HepG2 (cell line): ENCODE measurements at regions not wholly inside any gene's neighbourhood (a gene's known extent, or its start where the extent isn't known, plus 50 kb on each side); places are given as distances from the start of the nearest gene placed in this dataset.

Experiments used
- ATAC-seq: fragments of 200-7000 bp; cut with Tn5 transposase; 3 replicates; pipeline ENCODE4 v1.9.1; 2020; ENCODE audit warnings: mild to moderate bottlenecking, moderate library complexity
- BruUV-seq: library from RNA; stranded (reverse); fragments of 400-500 nt; replicated peaks from 2 replicates; lab custom pipeline; 2021; lab: Mats Ljungman, UMichigan
- CTCF ChIA-PET: fragments of 300-600 bp; formaldehyde crosslinking; extraction: SDS; loops from one replicate; lab custom pipeline; 2021; ENCODE audit warnings: low total read pairs, inconsistent platforms, low intra/inter-chr PET ratio; lab: Yijun Ruan, JAX
- POLR2A ChIA-PET: fragments of 350-600 bp; sonication (Branson Sonifier 250); formaldehyde crosslinking; loops from one replicate; lab custom pipeline; 2020; ENCODE audit warnings: antibody characterized with exemption, inconsistent platforms; lab: Yijun Ruan, JAX
- DNase-seq: peaks from one replicate; pipeline ENCODE4 v3.0.0-alpha.2; 2015; ENCODE audit warnings: low spot score
- FAIRE-seq: peaks from 3 replicates; lab custom pipeline; 2011; peaks lifted over from hg19 to GRCh38; lab: Jason Lieb, UNC
- H2AFZ ChIP-seq: one replicate; pipeline ENCODE4 v1.6.1; 2011; ENCODE audit warnings: low read length, inconsistent platforms
- H3K27ac ChIP-seq: fragments of 300-600 bp; 3 replicates; pipeline ENCODE4 v1.8.0; 2011; ENCODE audit warnings: mixed run types, mild to moderate bottlenecking, mixed read lengths, low read length, inconsistent platforms; ENCODE audit not compliant: insufficient read depth; ENCODE audit errors: extremely low read length
- H3K27me3 ChIP-seq, 2 experiments: fragments of 200-600 bp in 1 of 2; 2 replicates in 1 of 2; 3 replicates in 1 of 2; pipeline versions ENCODE4 v1.6.0 to v1.8.0; 2011; ENCODE audit warnings: low read length in 2 of 2, mild to moderate bottlenecking in 2 of 2, moderate library complexity in 2 of 2, inconsistent platforms in 1 of 2; ENCODE audit not compliant: insufficient read depth in 2 of 2, control insufficient read depth in 1 of 2
- H3K36me3 ChIP-seq, 2 experiments: fragments of 200-600 bp in 1 of 2; replicated peaks in 1 of 2; 2 replicates in 1 of 2; 3 replicates in 1 of 2; pipeline versions ENCODE4 v1.5.1 to v1.8.0; 2011; ENCODE audit warnings: low read length in 2 of 2, inconsistent platforms in 1 of 2; ENCODE audit not compliant: insufficient read depth in 2 of 2, control insufficient read depth in 1 of 2
- H3K4me1 ChIP-seq: 2 replicates; pipeline ENCODE4 v1.5.1; 2012; ENCODE audit warnings: low read length, inconsistent platforms; ENCODE audit not compliant: insufficient read depth
- H3K4me2 ChIP-seq: 2 replicates; pipeline ENCODE4 v1.6.0; 2011; ENCODE audit warnings: low read depth, low read length, inconsistent platforms
- H3K4me3 ChIP-seq, 3 experiments: fragments of 200-600 bp in 1 of 3; sonication (generic), shearing (Covaris generic) in 1 of 3; replicated peaks in 1 of 3; 2 replicates each; pipeline ENCODE4 v1.5.1; 2011 to 2016; ENCODE audit warnings: low read length in 3 of 3, inconsistent platforms in 2 of 3, low read depth in 2 of 3, mild to moderate bottlenecking in 2 of 3, control low read depth in 1 of 3, mixed read lengths in 1 of 3; ENCODE audit not compliant: insufficient read depth in 1 of 3
- H3K79me2 ChIP-seq: one replicate; pipeline ENCODE4 v1.6.1; 2011; ENCODE audit warnings: low read length, inconsistent platforms; ENCODE audit not compliant: insufficient read depth
- H3K9ac ChIP-seq: 2 replicates; pipeline ENCODE4 v1.6.0; 2011; ENCODE audit warnings: mild to moderate bottlenecking, low read depth, low read length, inconsistent platforms; ENCODE audit not compliant: insufficient read depth
- H3K9me3 ChIP-seq: 2 replicates; pipeline ENCODE4 v1.5.1; 2012; ENCODE audit warnings: mild to moderate bottlenecking, low read length
- H4K20me1 ChIP-seq: 2 replicates; pipeline ENCODE4 v1.6.0; 2011; ENCODE audit warnings: inconsistent platforms, mild to moderate bottlenecking, low read length, moderate library complexity; ENCODE audit not compliant: insufficient read depth
- ADNP ChIP-seq: sonication (generic); formaldehyde crosslinking; IDR thresholded peaks from 2 replicates; pipeline ENCODE4 v1.4.0; 2020; ENCODE audit warnings: missing genetic modification reagents
- CBX5 ChIP-seq: sonication (generic); formaldehyde crosslinking; IDR thresholded peaks from 2 replicates; pipeline ENCODE4 v1.4.0; 2020; ENCODE audit warnings: missing genetic modification reagents, borderline replicate concordance
- KDM1A ChIP-seq: IDR thresholded peaks from 2 replicates; pipeline ENCODE4 v1.6.1; 2016; ENCODE audit warnings: missing compliant biosample characterization
- KDM5B ChIP-seq: sonication (generic); formaldehyde crosslinking; IDR thresholded peaks from 2 replicates; pipeline ENCODE4 v1.4.0; 2020; ENCODE audit warnings: missing genetic modification reagents, mild to moderate bottlenecking, borderline replicate concordance
- RXRB ChIP-seq: IDR thresholded peaks from 2 replicates; pipeline ENCODE4 v1.6.1; 2016; ENCODE audit warnings: borderline replicate concordance, missing genetic modification reagents, missing compliant biosample characterization
- ZNF501 ChIP-seq: sonication (generic); formaldehyde crosslinking; IDR thresholded peaks from 2 replicates; pipeline ENCODE4 v1.5.1; 2020; ENCODE audit warnings: mild to moderate bottlenecking, moderate library complexity, missing genetic modification reagents
- WGBS: methylation state at CpG from one replicate; pipeline ENCODE4 v1.1.6; 2017; ENCODE audit warnings: low lambda C conversion rate; 5-methylcytosine and 5-hydroxymethylcytosine counted together
- in situ Hi-C: cut with HindIII; loops from 2 replicates; pipeline ENCODE4 v1.10.0; 2017; ENCODE audit warnings: low pct_unique_long_range_greater_than_20kb; ENCODE audit not compliant: extremely low pct_ligation_motif_present
- intact Hi-C: fragments of 100-400 bp; cut with micrococcal nuclease; formaldehyde crosslinking; loops from one replicate; pipeline ENCODE4 v1.10.0; 2022; ENCODE audit not compliant: unreplicated experiment
- TF ChIP-seq, protein P1 (sequence below): fragments of 450-650 bp; IDR thresholded peaks from 2 replicates; pipeline ENCODE4 v1.6.1; 2016
- TF ChIP-seq, protein P2 (sequence below): sonication (generic); formaldehyde crosslinking; IDR thresholded peaks from 2 replicates; pipeline ENCODE4 v1.4.0; 2020; ENCODE audit warnings: low read depth, mild to moderate bottlenecking, missing genetic modification reagents
- TF ChIP-seq, protein P3 (sequence below): sonication (generic); formaldehyde crosslinking; IDR thresholded peaks from 2 replicates; pipeline ENCODE4 v1.4.0; 2020; ENCODE audit warnings: mild to moderate bottlenecking, missing genetic modification reagents

DNA sequence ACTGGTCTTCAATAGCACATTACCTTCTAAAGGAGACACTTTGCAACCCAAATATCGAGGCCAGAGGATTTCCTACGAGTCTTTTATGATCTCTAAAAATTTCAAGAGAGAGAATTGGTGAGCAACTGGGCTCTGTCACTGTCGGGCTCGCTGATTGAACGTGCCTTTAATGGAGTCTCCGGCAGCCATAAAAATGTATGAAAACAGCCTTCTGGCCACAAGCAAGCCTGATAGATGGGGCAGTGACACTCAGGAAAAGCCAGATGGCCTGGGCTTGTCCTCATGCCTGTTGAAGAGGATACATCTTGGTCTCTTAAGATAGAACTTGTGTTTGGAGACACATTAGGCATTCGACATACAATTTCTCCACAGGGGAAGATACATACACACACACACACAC, 419.5 kb upstream of the PROK2 start:
- 62% methylated on average over 7 of the region's 7 CpGs for WGBS
- H3K27me3 ChIP-seq, result no peaks in the 10 kb centered on the region
- no TSS peak for BruUV-seq

DNA sequence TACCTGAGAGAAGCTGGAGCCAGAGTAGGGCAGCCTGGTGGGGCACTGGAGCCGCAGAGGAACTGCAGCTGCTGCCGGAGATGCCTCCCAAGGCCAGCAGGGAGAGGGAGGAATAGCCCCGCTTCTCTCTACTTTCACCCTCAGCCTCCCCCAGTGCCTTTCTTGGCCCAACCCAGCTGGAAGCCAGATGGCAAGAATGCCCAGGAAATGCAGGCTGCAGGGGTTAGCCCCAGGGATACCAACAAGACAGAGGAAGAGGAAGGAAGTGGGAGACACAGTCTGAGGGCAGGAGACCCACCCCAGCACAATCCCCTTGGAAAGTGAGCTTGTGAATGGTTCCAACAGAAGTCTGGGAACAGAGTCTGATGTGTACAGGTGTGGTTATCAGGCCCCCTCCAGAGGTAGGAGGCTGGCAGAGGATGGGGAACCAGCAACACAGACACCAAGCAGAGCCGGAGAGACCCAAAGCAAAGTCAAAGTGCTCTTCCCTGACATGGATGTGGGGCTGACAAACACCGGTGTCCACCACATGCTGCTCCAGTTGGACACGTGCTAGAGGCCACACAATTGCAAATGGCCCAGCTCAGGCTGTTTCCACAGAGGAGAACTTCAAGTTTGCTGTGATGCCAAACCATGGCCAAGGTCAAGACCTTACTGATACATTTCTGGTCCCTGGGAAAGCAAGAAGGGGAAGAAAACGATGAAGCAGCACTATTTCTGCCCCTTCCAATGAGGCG, 418.8 kb upstream of the PROK2 start:
- no peak overlapping the region for H3K9ac ChIP-seq
- no peaks in the 10 kb centered on the region; the same call in 1 of the 2 replicates for H3K9me3 ChIP-seq
- no peaks in the 10 kb centered on the region for H3K79me2 ChIP-seq
- H3K27ac ChIP-seq, result no peak overlapping the region
- H4K20me1 ChIP-seq, result no peaks in the 10 kb centered on the region
- H3K4me1 ChIP-seq, result peaks cover 7% of the 10 kb centered on the region
- ATAC-seq (no peak), FAIRE-seq (no peak), DNase-seq (no peak)
- H3K4me2 ChIP-seq, result no peak overlapping the region
- ChIA-PET CTCF (no interaction called here), POLR2A (no interaction called here)
- intact Hi-C loops, result no loop called here
- H3K4me3 ChIP-seq, result no peak overlapping the region
- H2AFZ ChIP-seq, result no peak overlapping the region
- TF ChIP-seq, protein P1, sequence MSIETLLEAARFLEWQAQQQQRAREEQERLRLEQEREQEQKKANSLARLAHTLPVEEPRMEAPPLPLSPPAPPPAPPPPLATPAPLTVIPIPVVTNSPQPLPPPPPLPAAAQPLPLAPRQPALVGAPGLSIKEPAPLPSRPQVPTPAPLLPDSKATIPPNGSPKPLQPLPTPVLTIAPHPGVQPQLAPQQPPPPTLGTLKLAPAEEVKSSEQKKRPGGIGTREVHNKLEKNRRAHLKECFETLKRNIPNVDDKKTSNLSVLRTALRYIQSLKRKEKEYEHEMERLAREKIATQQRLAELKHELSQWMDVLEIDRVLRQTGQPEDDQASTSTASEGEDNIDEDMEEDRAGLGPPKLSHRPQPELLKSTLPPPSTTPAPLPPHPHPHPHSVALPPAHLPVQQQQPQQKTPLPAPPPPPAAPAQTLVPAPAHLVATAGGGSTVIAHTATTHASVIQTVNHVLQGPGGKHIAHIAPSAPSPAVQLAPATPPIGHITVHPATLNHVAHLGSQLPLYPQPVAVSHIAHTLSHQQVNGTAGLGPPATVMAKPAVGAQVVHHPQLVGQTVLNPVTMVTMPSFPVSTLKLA, result peak; percentile 88
- TF ChIP-seq KDM5B (CRISPR knock-in tag), result no peak
- TF ChIP-seq, protein P2, sequence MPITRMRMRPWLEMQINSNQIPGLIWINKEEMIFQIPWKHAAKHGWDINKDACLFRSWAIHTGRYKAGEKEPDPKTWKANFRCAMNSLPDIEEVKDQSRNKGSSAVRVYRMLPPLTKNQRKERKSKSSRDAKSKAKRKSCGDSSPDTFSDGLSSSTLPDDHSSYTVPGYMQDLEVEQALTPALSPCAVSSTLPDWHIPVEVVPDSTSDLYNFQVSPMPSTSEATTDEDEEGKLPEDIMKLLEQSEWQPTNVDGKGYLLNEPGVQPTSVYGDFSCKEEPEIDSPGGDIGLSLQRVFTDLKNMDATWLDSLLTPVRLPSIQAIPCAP, result no peak
- WGBS, result 30% methylated on average over 6 of the region's 8 CpGs
- in situ Hi-C loops, result no loop called here
- no peaks in the 10 kb centered on the region for H3K36me3 ChIP-seq
- no TSS peak for BruUV-seq
- no peaks in the 10 kb centered on the region for H3K27me3 ChIP-seq

More for the DNA sequence above, 419.5 kb upstream of the PROK2 start:
- H3K9ac ChIP-seq, result no peak overlapping the region
- intact Hi-C loops (no loop called here), in situ Hi-C loops (no loop called here)
- TF ChIP-seq CBX5, result no peak
- TF ChIP-seq RXRB (CRISPR knock-in tag), result no peak
- TF ChIP-seq, protein P3, sequence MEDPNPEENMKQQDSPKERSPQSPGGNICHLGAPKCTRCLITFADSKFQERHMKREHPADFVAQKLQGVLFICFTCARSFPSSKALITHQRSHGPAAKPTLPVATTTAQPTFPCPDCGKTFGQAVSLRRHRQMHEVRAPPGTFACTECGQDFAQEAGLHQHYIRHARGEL (CRISPR knock-in tag), result no peak
- no peak for TF ChIP-seq KDM1A
- no peak for TF ChIP-seq ADNP (CRISPR knock-in tag)
- no peak for TF ChIP-seq ZNF501
- H4K20me1 ChIP-seq, result no peaks in the 10 kb centered on the region
- FAIRE-seq (no peak), ATAC-seq (no peak), DNase-seq (no peak)
- H3K4me3 ChIP-seq, result no peak overlapping the region
- POLR2A ChIA-PET, result no interaction called here
- CTCF ChIA-PET, result no interaction called here
- H3K4me2 ChIP-seq, result no peak overlapping the region
- no peaks in the 10 kb centered on the region for H3K79me2 ChIP-seq
- no peaks in the 10 kb centered on the region; the same call in 1 of the 2 replicates for H3K9me3 ChIP-seq
- H2AFZ ChIP-seq, result no peak overlapping the region
- H3K4me1 ChIP-seq, result peaks cover 7% of the 10 kb centered on the region
- no peaks in the 10 kb centered on the region for H3K36me3 ChIP-seq
- H3K27ac ChIP-seq, result no peak overlapping the region
